ENCODE measurements at regions not wholly inside any gene's neighbourhood (a gene's known extent, or its start where the extent isn't known, plus 50 kb on each side); places are given as distances from the start of the nearest gene placed in this dataset.

DNA sequence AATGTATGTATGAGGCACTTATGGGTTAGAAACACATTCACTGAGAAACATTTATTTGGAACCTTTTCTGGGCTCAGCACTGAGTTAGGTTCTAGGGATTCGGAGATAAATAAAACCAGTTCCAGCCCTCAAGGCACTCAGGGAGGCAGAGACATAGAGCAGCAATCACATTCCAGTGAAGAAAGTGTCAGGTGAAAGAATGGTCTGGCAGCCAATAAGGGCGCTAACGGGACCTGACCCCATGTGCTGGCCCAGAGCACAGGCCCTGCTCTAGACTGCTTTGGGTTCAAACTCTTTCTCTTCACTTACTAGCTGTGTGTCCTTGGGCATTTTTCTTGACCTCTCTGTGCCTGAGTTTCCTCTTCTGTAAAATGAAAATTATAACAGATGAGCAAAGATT, 146.0 kb upstream of the SYT13 start:
- Histone ChIP-seq H3F3A (ENCODE audit: insufficient read depth, low read length) (no peaks in the 10 kb centered on the region), H3K4me1 (ENCODE audit: low read length) (no peaks in the 10 kb centered on the region), H3K9ac (ENCODE audit: low read length) (no peak overlapping the region), H3K27ac (ENCODE audit: low read length) (no peak overlapping the region), H3K4me2 (ENCODE audit: low read depth, low read length) (no peak overlapping the region), H3K27me3 (replicated peaks; ENCODE audit: insufficient read depth, low read length) (no peaks in the 10 kb centered on the region), H3K36me3 (replicated peaks; ENCODE audit: insufficient read depth, low read length) (no peaks in the 10 kb centered on the region), H4K20me1 (ENCODE audit: insufficient read depth, low read length) (no peaks in the 10 kb centered on the region), H2AFZ (ENCODE audit: low read length) (no peak overlapping the region), H3K4me3 (ENCODE audit: low read length) (no peak overlapping the region), H3K9me3 (replicated peaks; ENCODE audit: insufficient read depth, low read length) (no peaks in the 10 kb centered on the region), H3K9me2 (replicated peaks; ENCODE audit: insufficient read depth, low read length) (no peaks in the 10 kb centered on the region), H3K79me2 (ENCODE audit: low read length) (no peaks in the 10 kb centered on the region)
- no peak for TF ChIP-seq EZH2 (optimal IDR thresholded peaks at IDR 0.05; ENCODE audit: low read depth, low read length)
- TF ChIP-seq EZH2phosphoT487 (IDR thresholded peaks at IDR 0.05; ENCODE audit: low read length) = no peak
- TF ChIP-seq, protein P1, sequence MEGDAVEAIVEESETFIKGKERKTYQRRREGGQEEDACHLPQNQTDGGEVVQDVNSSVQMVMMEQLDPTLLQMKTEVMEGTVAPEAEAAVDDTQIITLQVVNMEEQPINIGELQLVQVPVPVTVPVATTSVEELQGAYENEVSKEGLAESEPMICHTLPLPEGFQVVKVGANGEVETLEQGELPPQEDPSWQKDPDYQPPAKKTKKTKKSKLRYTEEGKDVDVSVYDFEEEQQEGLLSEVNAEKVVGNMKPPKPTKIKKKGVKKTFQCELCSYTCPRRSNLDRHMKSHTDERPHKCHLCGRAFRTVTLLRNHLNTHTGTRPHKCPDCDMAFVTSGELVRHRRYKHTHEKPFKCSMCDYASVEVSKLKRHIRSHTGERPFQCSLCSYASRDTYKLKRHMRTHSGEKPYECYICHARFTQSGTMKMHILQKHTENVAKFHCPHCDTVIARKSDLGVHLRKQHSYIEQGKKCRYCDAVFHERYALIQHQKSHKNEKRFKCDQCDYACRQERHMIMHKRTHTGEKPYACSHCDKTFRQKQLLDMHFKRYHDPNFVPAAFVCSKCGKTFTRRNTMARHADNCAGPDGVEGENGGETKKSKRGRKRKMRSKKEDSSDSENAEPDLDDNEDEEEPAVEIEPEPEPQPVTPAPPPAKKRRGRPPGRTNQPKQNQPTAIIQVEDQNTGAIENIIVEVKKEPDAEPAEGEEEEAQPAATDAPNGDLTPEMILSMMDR (IDR thresholded peaks at IDR 0.05; ENCODE audit: low read length) = no peak
- no peak for DNase-seq

DNA sequence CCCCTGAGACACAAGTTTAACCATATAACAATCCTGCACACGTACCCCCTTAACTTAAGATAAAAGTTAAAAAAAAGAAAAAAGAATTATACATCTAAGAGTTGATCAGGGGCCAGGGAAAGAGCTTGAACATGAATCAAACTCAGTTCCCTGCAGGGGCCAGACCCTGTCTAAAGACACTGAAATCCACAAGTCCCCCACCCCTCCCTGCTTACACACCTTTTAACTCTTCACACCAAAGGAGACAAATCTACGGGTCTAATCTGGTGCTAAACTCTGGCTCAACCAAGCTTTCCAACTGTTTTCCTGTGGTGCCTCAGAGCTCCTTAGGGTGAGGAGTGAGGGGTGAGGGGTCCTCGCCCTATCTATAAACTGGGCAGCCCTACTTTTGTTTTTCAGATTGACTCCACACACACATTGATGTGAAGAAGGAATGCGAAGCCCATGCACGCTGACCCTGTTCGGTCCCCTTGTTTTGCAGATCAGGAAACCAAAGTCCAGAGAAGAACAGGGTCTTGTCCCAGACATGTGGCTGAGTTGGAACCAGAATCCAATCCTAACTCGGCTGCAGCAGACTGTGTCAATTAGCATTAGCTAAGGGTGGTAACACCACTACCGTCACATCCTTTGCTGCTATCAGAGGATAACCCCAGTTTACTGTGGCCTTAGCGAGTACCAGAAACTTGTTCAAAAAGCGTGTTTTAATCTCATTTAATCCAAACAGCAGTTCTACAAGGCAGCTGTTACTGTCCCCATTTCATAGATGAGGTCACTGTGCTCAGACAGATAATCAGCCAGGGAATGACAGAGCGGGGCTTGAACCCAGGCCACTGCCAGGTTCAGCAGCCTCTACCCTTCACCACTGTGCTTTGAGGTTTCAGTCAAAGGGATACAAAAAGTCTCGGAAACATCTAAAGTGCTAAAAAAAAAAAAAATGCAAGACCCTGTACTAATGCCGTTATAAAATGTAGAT, 145.2 kb upstream of the SYT13 start:
- Histone ChIP-seq H3K4me3 (ENCODE audit: low read length) (no peak overlapping the region), H3K79me2 (ENCODE audit: low read length) (no peaks in the 10 kb centered on the region), H4K20me1 (ENCODE audit: insufficient read depth, low read length) (no peaks in the 10 kb centered on the region), H3K27me3 (replicated peaks; ENCODE audit: insufficient read depth, low read length) (no peaks in the 10 kb centered on the region), H3K9me3 (replicated peaks; ENCODE audit: insufficient read depth, low read length) (no peaks in the 10 kb centered on the region), H2AFZ (ENCODE audit: low read length) (no peak overlapping the region), H3K4me2 (ENCODE audit: low read depth, low read length) (no peak overlapping the region), H3K9me2 (replicated peaks; ENCODE audit: insufficient read depth, low read length) (no peaks in the 10 kb centered on the region), H3K9ac (ENCODE audit: low read length) (no peak overlapping the region), H3K36me3 (replicated peaks; ENCODE audit: insufficient read depth, low read length) (no peaks in the 10 kb centered on the region), H3K4me1 (ENCODE audit: low read length) (no peaks in the 10 kb centered on the region), H3F3A (ENCODE audit: insufficient read depth, low read length) (no peaks in the 10 kb centered on the region), H3K27ac (ENCODE audit: low read length) (no peak overlapping the region)
- TF ChIP-seq, protein P1 (IDR thresholded peaks at IDR 0.05; ENCODE audit: low read length) = no peak
- no peak for TF ChIP-seq EZH2 (optimal IDR thresholded peaks at IDR 0.05; ENCODE audit: low read depth, low read length)
- no peak for TF ChIP-seq EZH2phosphoT487 (IDR thresholded peaks at IDR 0.05; ENCODE audit: low read length)
- DNase-seq = no peak

DNA sequence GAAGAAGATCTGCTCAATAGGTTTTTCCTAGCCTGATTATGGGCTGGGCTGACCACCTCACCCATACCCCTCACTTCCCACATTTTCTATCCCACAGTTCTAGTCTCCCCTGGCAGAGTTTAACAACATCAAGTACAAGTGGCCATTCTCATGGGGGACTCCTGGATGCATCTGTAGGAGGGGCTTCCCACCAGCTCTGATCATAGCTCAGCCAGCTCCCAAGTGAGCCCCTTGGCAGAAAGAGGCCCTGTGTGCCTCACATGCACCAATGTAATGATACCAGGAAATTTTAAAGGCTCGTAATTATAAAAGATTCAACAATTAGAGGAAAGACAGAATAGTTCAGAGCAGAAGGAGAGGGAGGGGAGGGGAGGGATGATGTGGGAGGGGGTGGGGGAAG, 144.2 kb upstream of the SYT13 start:
- TF ChIP-seq EZH2 (optimal IDR thresholded peaks at IDR 0.05; ENCODE audit: low read depth, low read length) (no peak), EZH2phosphoT487 (IDR thresholded peaks at IDR 0.05; ENCODE audit: low read length) (no peak)
- TF ChIP-seq, protein P1 (IDR thresholded peaks at IDR 0.05; ENCODE audit: low read length) = no peak
- no peaks in the 10 kb centered on the region for H3K9me3 ChIP-seq (replicated peaks; ENCODE audit: insufficient read depth, low read length)
- no peak overlapping the region for H3K9ac ChIP-seq (ENCODE audit: low read length)
- no peaks in the 10 kb centered on the region for H3K79me2 ChIP-seq (ENCODE audit: low read length)
- no peak overlapping the region for H3K4me2 ChIP-seq (ENCODE audit: low read depth, low read length)
- H4K20me1 ChIP-seq (ENCODE audit: insufficient read depth, low read length) = no peaks in the 10 kb centered on the region
- H3K9me2 ChIP-seq (replicated peaks; ENCODE audit: insufficient read depth, low read length) = no peaks in the 10 kb centered on the region
- H3K27ac ChIP-seq (ENCODE audit: low read length) = no peak overlapping the region
- no peak for DNase-seq
- H2AFZ ChIP-seq (ENCODE audit: low read length) = no peak overlapping the region
- no peak overlapping the region for H3K4me3 ChIP-seq (ENCODE audit: low read length)
- no peaks in the 10 kb centered on the region for H3F3A ChIP-seq (ENCODE audit: insufficient read depth, low read length)
- no peaks in the 10 kb centered on the region for H3K27me3 ChIP-seq (replicated peaks; ENCODE audit: insufficient read depth, low read length)
- H3K36me3 ChIP-seq (replicated peaks; ENCODE audit: insufficient read depth, low read length) = no peaks in the 10 kb centered on the region
- H3K4me1 ChIP-seq (ENCODE audit: low read length) = no peaks in the 10 kb centered on the region

All from MM.1S (cell line).